ENCODE measurements at regions not wholly inside any gene's neighbourhood (a gene's known extent, or its start where the extent isn't known, plus 50 kb on each side); places are given as distances from the start of the nearest gene placed in this dataset.

GRCh38 chr6:91879386-91879995 is 1292.6 kb upstream of the MAP3K7 start:
- TF ChIP-seq EZH2 (IDR thresholded peaks at IDR 0.05; ENCODE audit: low read length, missing control alignments) (no peak), CTCF (conservative IDR thresholded peaks at IDR 0.05 in 1 of 2, IDR thresholded peaks at IDR 0.05 in 1 of 2; ENCODE audit: low read depth in 1 of 2, low read length in 2 of 2) (no peak)

Measured in fibroblast of lung (primary cell).